WTC11 (cell line): ENCODE measurements at regions not wholly inside any gene's neighbourhood (a gene's known extent, or its start where the extent isn't known, plus 50 kb on each side); places are given as distances from the start of the nearest gene placed in this dataset.

Experiments
- ATAC-seq: fragments of 200-7000 bp; cut with Tn5 transposase; 2 replicates; pipeline ENCODE4 v1.10.0; 2021; ENCODE audit warnings: mild to moderate bottlenecking, moderate library complexity
- CTCF ChIA-PET: fragments of 300-600 bp; sonication (Branson Sonifier 250); formaldehyde crosslinking; loops from one replicate; lab custom pipeline; 2021; ENCODE audit warnings: antibody characterized with exemption; lab: Charles Lee
- POLR2A ChIA-PET: fragments of 350-600 bp; sonication (Branson Sonifier 250); formaldehyde crosslinking; loops from one replicate; lab custom pipeline; 2021; ENCODE audit warnings: antibody characterized with exemption; lab: Charles Lee
- DNase-seq: peaks from one replicate; pipeline ENCODE4 v3.0.0; 2021; ENCODE audit warnings: low spot score
- H3K27ac Mint-ChIP-seq: 2 replicates; pipeline ENCODE4 v1.8.0; 2021; ENCODE audit warnings: mixed read lengths
- H3K27me3 Mint-ChIP-seq: 2 replicates; pipeline ENCODE4 v1.8.0; 2021; ENCODE audit warnings: low read depth, mild to moderate bottlenecking, moderate library complexity, mixed read lengths
- H3K36me3 Mint-ChIP-seq: 2 replicates; pipeline ENCODE4 v1.8.0; 2021; ENCODE audit warnings: mixed read lengths
- H3K4me1 Mint-ChIP-seq: 2 replicates; pipeline ENCODE4 v1.8.0; 2022; ENCODE audit warnings: mixed read lengths
- H3K4me3 Mint-ChIP-seq: 2 replicates; pipeline ENCODE4 v1.8.0; 2021; ENCODE audit warnings: mild to moderate bottlenecking, moderate library complexity, mixed read lengths
- H3K9me3 Mint-ChIP-seq: 2 replicates; pipeline ENCODE4 v1.8.0; 2021; ENCODE audit warnings: mixed read lengths
- ELF4 ChIP-seq: sonication (generic); formaldehyde crosslinking; IDR thresholded peaks from 2 replicates; pipeline ENCODE4 v1.8.1; 2022; ENCODE audit warnings: low read depth, mild to moderate bottlenecking, moderate library complexity, missing genetic modification reagents
- FOXJ3 ChIP-seq: sonication (generic); formaldehyde crosslinking; IDR thresholded peaks from 2 replicates; pipeline ENCODE4 v1.9.0; 2021; ENCODE audit warnings: missing genetic modification reagents, mild to moderate bottlenecking, borderline replicate concordance
- FOXP1 ChIP-seq: sonication (generic); formaldehyde crosslinking; IDR thresholded peaks from 2 replicates; pipeline ENCODE4 v1.8.0; 2022; ENCODE audit warnings: missing genetic modification reagents, mild to moderate bottlenecking, moderate library complexity, borderline replicate concordance
- GABPB1 ChIP-seq: sonication (generic); formaldehyde crosslinking; IDR thresholded peaks from 2 replicates; pipeline ENCODE4 v1.8.1; 2023; ENCODE audit warnings: mild to moderate bottlenecking, missing genetic modification reagents
- GRHL2 ChIP-seq: fragments of 250-450 bp; sonication (Bioruptor Pico); IDR thresholded peaks from 2 replicates; pipeline ENCODE4 v1.8.0; 2022; ENCODE audit warnings: mild to moderate bottlenecking, moderate library complexity; ENCODE audit not compliant: insufficient replicate concordance, severe bottlenecking
- HMGA2 ChIP-seq: fragments of 250-450 bp; sonication (Bioruptor Pico); IDR thresholded peaks from 2 replicates; pipeline ENCODE4 v1.4.0; 2021; ENCODE audit warnings: mild to moderate bottlenecking, moderate library complexity
- IRF1 ChIP-seq: sonication (generic); formaldehyde crosslinking; IDR thresholded peaks from 2 replicates; pipeline ENCODE4 v1.8.0; 2023; ENCODE audit warnings: missing genetic modification reagents
- JAZF1 ChIP-seq: fragments of 250-450 bp; sonication (Bioruptor Pico); IDR thresholded peaks from 2 replicates; pipeline ENCODE4 v1.9.0; 2021; ENCODE audit warnings: moderate library complexity, mild to moderate bottlenecking, inconsistent platforms
- NFATC4 ChIP-seq: fragments of 250-450 bp; sonication (Bioruptor Pico); IDR thresholded peaks from 2 replicates; pipeline ENCODE4 v1.9.0; 2021; ENCODE audit warnings: mild to moderate bottlenecking
- NFE2L1 ChIP-seq: sonication (generic); formaldehyde crosslinking; IDR thresholded peaks from 2 replicates; pipeline ENCODE4 v1.8.1; 2023; ENCODE audit warnings: missing genetic modification reagents
- NR1H2 ChIP-seq: sonication (generic); formaldehyde crosslinking; IDR thresholded peaks from 2 replicates; pipeline ENCODE4 v1.9.0; 2021; ENCODE audit warnings: mild to moderate bottlenecking, moderate library complexity, missing genetic modification reagents
- RORB ChIP-seq: fragments of 250-450 bp; sonication (Bioruptor Pico); IDR thresholded peaks from 2 replicates; pipeline ENCODE4 v1.9.0; 2021; ENCODE audit warnings: mild to moderate bottlenecking
- TEAD4 ChIP-seq: sonication (generic); formaldehyde crosslinking; IDR thresholded peaks from 2 replicates; pipeline ENCODE4 v1.8.0; 2022; ENCODE audit warnings: mild to moderate bottlenecking, missing genetic modification reagents
- ZNF263 ChIP-seq: sonication (generic); formaldehyde crosslinking; IDR thresholded peaks from 2 replicates; pipeline ENCODE4 v1.8.1; 2022; ENCODE audit warnings: low read depth, mild to moderate bottlenecking, moderate library complexity, missing genetic modification reagents
- ZNF423 ChIP-seq: fragments of 250-450 bp; sonication (Bioruptor Pico); IDR thresholded peaks from 2 replicates; pipeline ENCODE4 v2.1.2; 2022; ENCODE audit warnings: mild to moderate bottlenecking, moderate library complexity
- ZNF512 ChIP-seq: sonication (generic); formaldehyde crosslinking; IDR thresholded peaks from 2 replicates; pipeline ENCODE4 v1.8.1; 2022; ENCODE audit warnings: missing genetic modification reagents, borderline replicate concordance
- TF ChIP-seq, protein P1 (sequence below): sonication (generic); formaldehyde crosslinking; IDR thresholded peaks from 2 replicates; pipeline ENCODE4 v1.8.0; 2023; ENCODE audit warnings: mild to moderate bottlenecking, missing genetic modification reagents
- TF ChIP-seq, protein P2 (sequence below): sonication (generic); formaldehyde crosslinking; IDR thresholded peaks from 2 replicates; pipeline ENCODE4 v1.8.0; 2023; ENCODE audit warnings: missing genetic modification reagents, mild to moderate bottlenecking, borderline replicate concordance
- TF ChIP-seq, protein P3 (sequence below): fragments of 250-450 bp; sonication (Bioruptor Pico); IDR thresholded peaks from 2 replicates; pipeline ENCODE4 v2.1.2; 2022; ENCODE audit warnings: mild to moderate bottlenecking, moderate library complexity

DNA sequence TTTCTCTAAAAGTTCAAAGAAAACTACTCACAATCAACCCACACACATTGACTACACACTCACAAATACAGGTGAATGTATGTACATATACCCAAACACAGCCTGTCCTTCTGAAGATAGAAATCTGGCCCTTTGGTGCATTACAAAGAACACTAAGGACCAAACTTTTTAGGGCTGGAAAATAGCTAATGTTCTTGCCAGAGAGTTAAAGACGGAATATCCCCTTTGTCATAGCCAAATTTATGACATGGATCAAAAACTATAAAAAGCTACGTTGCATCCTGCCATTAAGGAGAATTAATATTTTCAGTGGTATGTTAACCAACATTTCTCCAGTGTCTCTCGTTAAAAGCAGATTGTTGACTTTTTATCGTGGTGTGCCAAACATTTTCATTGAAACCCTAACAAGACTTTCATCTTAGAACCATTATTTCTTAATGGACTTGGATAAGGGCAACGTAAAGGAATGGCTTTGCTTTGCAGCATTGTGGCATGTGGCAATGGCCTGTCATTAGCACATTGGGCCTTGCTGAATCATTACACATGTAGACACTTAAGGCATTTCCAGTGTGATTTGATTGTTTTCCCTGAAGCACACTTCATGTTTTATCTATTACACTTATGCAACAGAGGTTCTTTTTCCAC lies 150.9 kb upstream of the MEOX2 start:
- CTCF ChIA-PET: no interaction called here
- no peak for TF ChIP-seq FOXP1 (CRISPR knock-in tag)
- TF ChIP-seq HMGA2: no peak
- TF ChIP-seq NFATC4 (CRISPR knock-in tag): no peak
- TF ChIP-seq, all 79 proteins: peak for 0

DNA sequence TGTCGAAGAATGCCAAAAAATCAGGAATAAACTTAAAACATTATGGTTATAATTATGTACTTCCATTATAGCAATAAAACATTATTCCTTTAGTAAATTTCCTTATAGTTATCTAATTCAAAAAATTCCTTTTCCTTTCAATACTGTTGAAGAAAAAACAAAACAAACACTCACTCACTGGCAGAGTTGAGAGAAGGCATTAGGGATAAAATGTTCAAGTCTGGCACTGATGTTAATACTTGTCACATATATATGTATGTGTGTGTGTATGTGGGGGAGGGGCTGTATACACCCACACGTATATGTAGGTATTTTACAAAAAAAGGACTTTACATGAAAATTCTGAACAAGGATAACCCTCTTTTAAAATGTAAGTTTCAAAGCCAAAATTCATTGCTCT lies 150.2 kb upstream of the MEOX2 start:
- POLR2A ChIA-PET: no interaction called here
- CTCF ChIA-PET: no interaction called here
- H3K27ac Mint-ChIP-seq: no peak overlapping the region
- no peak overlapping the region for H3K4me3 Mint-ChIP-seq
- TF ChIP-seq, protein P1, sequence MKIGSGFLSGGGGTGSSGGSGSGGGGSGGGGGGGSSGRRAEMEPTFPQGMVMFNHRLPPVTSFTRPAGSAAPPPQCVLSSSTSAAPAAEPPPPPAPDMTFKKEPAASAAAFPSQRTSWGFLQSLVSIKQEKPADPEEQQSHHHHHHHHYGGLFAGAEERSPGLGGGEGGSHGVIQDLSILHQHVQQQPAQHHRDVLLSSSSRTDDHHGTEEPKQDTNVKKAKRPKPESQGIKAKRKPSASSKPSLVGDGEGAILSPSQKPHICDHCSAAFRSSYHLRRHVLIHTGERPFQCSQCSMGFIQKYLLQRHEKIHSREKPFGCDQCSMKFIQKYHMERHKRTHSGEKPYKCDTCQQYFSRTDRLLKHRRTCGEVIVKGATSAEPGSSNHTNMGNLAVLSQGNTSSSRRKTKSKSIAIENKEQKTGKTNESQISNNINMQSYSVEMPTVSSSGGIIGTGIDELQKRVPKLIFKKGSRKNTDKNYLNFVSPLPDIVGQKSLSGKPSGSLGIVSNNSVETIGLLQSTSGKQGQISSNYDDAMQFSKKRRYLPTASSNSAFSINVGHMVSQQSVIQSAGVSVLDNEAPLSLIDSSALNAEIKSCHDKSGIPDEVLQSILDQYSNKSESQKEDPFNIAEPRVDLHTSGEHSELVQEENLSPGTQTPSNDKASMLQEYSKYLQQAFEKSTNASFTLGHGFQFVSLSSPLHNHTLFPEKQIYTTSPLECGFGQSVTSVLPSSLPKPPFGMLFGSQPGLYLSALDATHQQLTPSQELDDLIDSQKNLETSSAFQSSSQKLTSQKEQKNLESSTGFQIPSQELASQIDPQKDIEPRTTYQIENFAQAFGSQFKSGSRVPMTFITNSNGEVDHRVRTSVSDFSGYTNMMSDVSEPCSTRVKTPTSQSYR: no peak
- TF ChIP-seq, protein P2, sequence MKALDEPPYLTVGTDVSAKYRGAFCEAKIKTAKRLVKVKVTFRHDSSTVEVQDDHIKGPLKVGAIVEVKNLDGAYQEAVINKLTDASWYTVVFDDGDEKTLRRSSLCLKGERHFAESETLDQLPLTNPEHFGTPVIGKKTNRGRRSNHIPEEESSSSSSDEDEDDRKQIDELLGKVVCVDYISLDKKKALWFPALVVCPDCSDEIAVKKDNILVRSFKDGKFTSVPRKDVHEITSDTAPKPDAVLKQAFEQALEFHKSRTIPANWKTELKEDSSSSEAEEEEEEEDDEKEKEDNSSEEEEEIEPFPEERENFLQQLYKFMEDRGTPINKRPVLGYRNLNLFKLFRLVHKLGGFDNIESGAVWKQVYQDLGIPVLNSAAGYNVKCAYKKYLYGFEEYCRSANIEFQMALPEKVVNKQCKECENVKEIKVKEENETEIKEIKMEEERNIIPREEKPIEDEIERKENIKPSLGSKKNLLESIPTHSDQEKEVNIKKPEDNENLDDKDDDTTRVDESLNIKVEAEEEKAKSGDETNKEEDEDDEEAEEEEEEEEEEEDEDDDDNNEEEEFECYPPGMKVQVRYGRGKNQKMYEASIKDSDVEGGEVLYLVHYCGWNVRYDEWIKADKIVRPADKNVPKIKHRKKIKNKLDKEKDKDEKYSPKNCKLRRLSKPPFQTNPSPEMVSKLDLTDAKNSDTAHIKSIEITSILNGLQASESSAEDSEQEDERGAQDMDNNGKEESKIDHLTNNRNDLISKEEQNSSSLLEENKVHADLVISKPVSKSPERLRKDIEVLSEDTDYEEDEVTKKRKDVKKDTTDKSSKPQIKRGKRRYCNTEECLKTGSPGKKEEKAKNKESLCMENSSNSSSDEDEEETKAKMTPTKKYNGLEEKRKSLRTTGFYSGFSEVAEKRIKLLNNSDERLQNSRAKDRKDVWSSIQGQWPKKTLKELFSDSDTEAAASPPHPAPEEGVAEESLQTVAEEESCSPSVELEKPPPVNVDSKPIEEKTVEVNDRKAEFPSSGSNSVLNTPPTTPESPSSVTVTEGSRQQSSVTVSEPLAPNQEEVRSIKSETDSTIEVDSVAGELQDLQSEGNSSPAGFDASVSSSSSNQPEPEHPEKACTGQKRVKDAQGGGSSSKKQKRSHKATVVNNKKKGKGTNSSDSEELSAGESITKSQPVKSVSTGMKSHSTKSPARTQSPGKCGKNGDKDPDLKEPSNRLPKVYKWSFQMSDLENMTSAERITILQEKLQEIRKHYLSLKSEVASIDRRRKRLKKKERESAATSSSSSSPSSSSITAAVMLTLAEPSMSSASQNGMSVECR: no peak
- no peak for TF ChIP-seq TEAD4 (CRISPR knock-in tag)
- TF ChIP-seq, protein P3, sequence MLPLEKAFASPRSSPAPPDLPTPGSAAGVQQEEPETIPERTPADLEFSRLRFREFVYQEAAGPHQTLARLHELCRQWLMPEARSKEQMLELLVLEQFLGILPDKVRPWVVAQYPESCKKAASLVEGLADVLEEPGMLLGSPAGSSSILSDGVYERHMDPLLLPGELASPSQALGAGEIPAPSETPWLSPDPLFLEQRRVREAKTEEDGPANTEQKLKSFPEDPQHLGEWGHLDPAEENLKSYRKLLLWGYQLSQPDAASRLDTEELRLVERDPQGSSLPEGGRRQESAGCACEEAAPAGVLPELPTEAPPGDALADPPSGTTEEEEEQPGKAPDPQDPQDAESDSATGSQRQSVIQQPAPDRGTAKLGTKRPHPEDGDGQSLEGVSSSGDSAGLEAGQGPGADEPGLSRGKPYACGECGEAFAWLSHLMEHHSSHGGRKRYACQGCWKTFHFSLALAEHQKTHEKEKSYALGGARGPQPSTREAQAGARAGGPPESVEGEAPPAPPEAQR (CRISPR knock-in tag): no peak
- no peaks in the 10 kb centered on the region for H3K27me3 Mint-ChIP-seq
- no peaks in the 10 kb centered on the region for H3K9me3 Mint-ChIP-seq
- no peaks in the 10 kb centered on the region for H3K36me3 Mint-ChIP-seq
- peaks cover 49% of the 10 kb centered on the region for H3K4me1 Mint-ChIP-seq
- no peak for DNase-seq
- ATAC-seq: no peak

More for the DNA sequence above, 150.9 kb upstream of the MEOX2 start:
- H3K36me3 Mint-ChIP-seq: no peaks in the 10 kb centered on the region
- no peak for ATAC-seq
- H3K9me3 Mint-ChIP-seq: no peaks in the 10 kb centered on the region
- no peak for DNase-seq
- no peak overlapping the region for H3K4me3 Mint-ChIP-seq
- H3K27ac Mint-ChIP-seq: no peak overlapping the region
- POLR2A ChIA-PET: no interaction called here
- no peaks in the 10 kb centered on the region for H3K27me3 Mint-ChIP-seq
- H3K4me1 Mint-ChIP-seq: peaks cover 45% of the 10 kb centered on the region

DNA sequence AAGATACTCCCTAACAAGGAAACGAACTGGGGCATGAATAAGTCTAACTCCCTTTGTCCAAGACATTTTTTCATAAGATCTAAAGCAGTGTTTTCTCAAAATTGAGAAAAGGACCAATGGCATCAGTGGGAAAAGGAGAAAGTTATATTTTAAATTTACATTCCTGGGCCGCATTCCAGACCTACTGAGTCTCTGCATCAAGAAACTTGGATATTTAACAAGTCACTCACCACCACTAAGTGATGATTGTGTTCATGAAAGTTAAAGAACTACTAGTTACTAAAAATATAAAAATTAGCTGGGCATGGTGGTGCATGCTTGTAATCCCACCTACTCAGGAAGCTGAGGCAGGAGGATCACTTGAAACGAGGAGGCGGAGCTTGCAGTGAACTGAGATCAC lies 149.6 kb upstream of the MEOX2 start:
- Mint-ChIP-seq H3K9me3 (no peaks in the 10 kb centered on the region), H3K27ac (no peak overlapping the region), H3K4me1 (peaks cover 53% of the 10 kb centered on the region)
- CTCF ChIA-PET: no interaction called here
- DNase-seq: no peak
- TF ChIP-seq ZNF423: no peak
- TF ChIP-seq NFE2L1: no peak
- TF ChIP-seq NR1H2 (CRISPR knock-in tag): no peak
- TF ChIP-seq GABPB1 (CRISPR knock-in tag): no peak
- TF ChIP-seq, all 79 proteins: peak for 0
- H3K27me3 Mint-ChIP-seq: no peaks in the 10 kb centered on the region
- POLR2A ChIA-PET: interaction anchor here (0.7 kb wide), 1 partner anchor 22 kb away, joined by 4 read pairs; no protein-coding TSS in a partner anchor
- ATAC-seq: no peak
- H3K4me3 Mint-ChIP-seq: no peak overlapping the region
- no peaks in the 10 kb centered on the region for H3K36me3 Mint-ChIP-seq

- ChIA-PET CTCF (no interaction called here), POLR2A (no interaction called here)
- Mint-ChIP-seq H3K36me3 (no peaks in the 10 kb centered on the region), H3K27me3 (no peaks in the 10 kb centered on the region), H3K9me3 (no peaks in the 10 kb centered on the region), H3K4me3 (no peak overlapping the region), H3K27ac (no peak overlapping the region), H3K4me1 (peaks cover 44% of the 10 kb centered on the region)
- no peak for DNase-seq
- ATAC-seq: no peak
- TF ChIP-seq FOXJ3 (no peak), NFE2L1 (no peak), ZNF263 (CRISPR knock-in tag) (no peak), RORB (CRISPR knock-in tag) (no peak), ZNF512 (CRISPR knock-in tag) (no peak), ELF4 (CRISPR knock-in tag) (no peak), JAZF1 (CRISPR knock-in tag) (no peak), IRF1 (no peak), GRHL2 (CRISPR knock-in tag) (no peak)
Observed at GRCh38 chr7:15834446-15834845, 148.0 kb upstream of the MEOX2 start.
